Fibroblast of lung (primary cell): ENCODE measurements at regions not wholly inside any gene's neighbourhood (a gene's known extent, or its start where the extent isn't known, plus 50 kb on each side); places are given as distances from the start of the nearest gene placed in this dataset.

Source experiments
- DNase-seq, 2 donors: peaks; one replicate each; pipeline versions ENCODE4 v3.0.0 to v3.0.0-alpha.2; 2010; ENCODE audit warnings: low read depth in 2 of 2
- H2AFZ ChIP-seq: 2 replicates; pipeline ENCODE4 v1.5.1; 2012; ENCODE audit warnings: low read length, control low read depth, inconsistent platforms
- H3K27ac ChIP-seq: 2 replicates; pipeline ENCODE4 v1.5.1; 2011; ENCODE audit warnings: low read length, control low read depth; ENCODE audit not compliant: insufficient read depth
- H3K27me3 ChIP-seq: 2 replicates; pipeline ENCODE4 v1.5.1; 2011; ENCODE audit warnings: mild to moderate bottlenecking, low read length; ENCODE audit not compliant: control insufficient read depth, insufficient read depth
- H3K36me3 ChIP-seq: 2 replicates; pipeline ENCODE4 v1.5.1; 2011; ENCODE audit warnings: low read length; ENCODE audit not compliant: control insufficient read depth, insufficient read depth
- H3K4me1 ChIP-seq: 2 replicates; pipeline ENCODE4 v1.5.1; 2011; ENCODE audit warnings: low read length; ENCODE audit not compliant: control insufficient read depth, insufficient read depth; ENCODE audit errors: extremely low read depth
- H3K4me2 ChIP-seq: 2 replicates; pipeline ENCODE4 v1.5.1; 2011; ENCODE audit warnings: low read length, control low read depth; ENCODE audit not compliant: insufficient read depth; ENCODE audit errors: extremely low read depth
- H3K4me3 ChIP-seq, 4 experiments: fragments of 200-600 bp in 1 of 4; sonication (generic) in 1 of 4; replicated peaks in 1 of 4; 2 replicates each; pipeline ENCODE4 v1.5.1; 2011 to 2016; ENCODE audit warnings: low read length in 4 of 4, low read depth in 3 of 4, mild to moderate bottlenecking in 3 of 4, control low read depth in 2 of 4, inconsistent platforms in 1 of 4, mixed read lengths in 1 of 4; ENCODE audit not compliant: insufficient read depth in 1 of 4; ENCODE audit errors: control extremely low read depth in 1 of 4
- H3K79me2 ChIP-seq: 2 replicates; pipeline ENCODE4 v1.5.1; 2012; ENCODE audit warnings: mild to moderate bottlenecking, low read length, inconsistent platforms; ENCODE audit not compliant: control insufficient read depth, insufficient read depth
- H3K9ac ChIP-seq: 2 replicates; pipeline ENCODE4 v1.5.1; 2011; ENCODE audit warnings: mild to moderate bottlenecking, low read length, control low read depth; ENCODE audit not compliant: insufficient read depth
- H3K9me3 ChIP-seq: 2 replicates; pipeline ENCODE4 v1.5.1; 2012; ENCODE audit warnings: low read depth, low read length; ENCODE audit not compliant: control insufficient read depth, insufficient read depth
- H4K20me1 ChIP-seq: 2 replicates; pipeline ENCODE4 v1.5.1; 2011; ENCODE audit warnings: low read length; ENCODE audit not compliant: control insufficient read depth, insufficient read depth; ENCODE audit errors: extremely low read depth
- EZH2 ChIP-seq: IDR thresholded peaks from 2 replicates; pipeline ENCODE4 v1.5.1; 2012; ENCODE audit warnings: low read length, control low read depth, mild to moderate bottlenecking; ENCODE audit errors: missing control alignments
- TF ChIP-seq, protein P1 (sequence below), 2 donors: IDR thresholded peaks in 1 of 2; conservative IDR thresholded peaks in 1 of 2; 1 replicate in 1 of 2; 2 replicates in 1 of 2; pipeline ENCODE4 v1.5.1; 2011 to 2012; ENCODE audit warnings: low read length in 2 of 2, control low read depth in 1 of 2, inconsistent platforms in 1 of 2, low read depth in 1 of 2, mild to moderate bottlenecking in 1 of 2

- no peaks in the 10 kb centered on the region for H3K27me3 ChIP-seq
- TF ChIP-seq EZH2: no peak
- TF ChIP-seq, protein P1, sequence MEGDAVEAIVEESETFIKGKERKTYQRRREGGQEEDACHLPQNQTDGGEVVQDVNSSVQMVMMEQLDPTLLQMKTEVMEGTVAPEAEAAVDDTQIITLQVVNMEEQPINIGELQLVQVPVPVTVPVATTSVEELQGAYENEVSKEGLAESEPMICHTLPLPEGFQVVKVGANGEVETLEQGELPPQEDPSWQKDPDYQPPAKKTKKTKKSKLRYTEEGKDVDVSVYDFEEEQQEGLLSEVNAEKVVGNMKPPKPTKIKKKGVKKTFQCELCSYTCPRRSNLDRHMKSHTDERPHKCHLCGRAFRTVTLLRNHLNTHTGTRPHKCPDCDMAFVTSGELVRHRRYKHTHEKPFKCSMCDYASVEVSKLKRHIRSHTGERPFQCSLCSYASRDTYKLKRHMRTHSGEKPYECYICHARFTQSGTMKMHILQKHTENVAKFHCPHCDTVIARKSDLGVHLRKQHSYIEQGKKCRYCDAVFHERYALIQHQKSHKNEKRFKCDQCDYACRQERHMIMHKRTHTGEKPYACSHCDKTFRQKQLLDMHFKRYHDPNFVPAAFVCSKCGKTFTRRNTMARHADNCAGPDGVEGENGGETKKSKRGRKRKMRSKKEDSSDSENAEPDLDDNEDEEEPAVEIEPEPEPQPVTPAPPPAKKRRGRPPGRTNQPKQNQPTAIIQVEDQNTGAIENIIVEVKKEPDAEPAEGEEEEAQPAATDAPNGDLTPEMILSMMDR (conservative IDR thresholded peaks at IDR 0.05 in 1 of 2, IDR thresholded peaks at IDR 0.05 in 1 of 2; ENCODE audit: low read depth in 1 of 2, low read length in 2 of 2): no peak
- H3K36me3 ChIP-seq: no peaks in the 10 kb centered on the region
- H4K20me1 ChIP-seq: no peaks in the 10 kb centered on the region
- H3K4me3 ChIP-seq: no peak overlapping the region
- no peak overlapping the region for H2AFZ ChIP-seq
- DNase-seq: no peak
- H3K9me3 ChIP-seq: no peaks in the 10 kb centered on the region
- no peak overlapping the region for H3K9ac ChIP-seq
- H3K4me2 ChIP-seq: no peak overlapping the region
- H3K79me2 ChIP-seq: no peaks in the 10 kb centered on the region
- H3K27ac ChIP-seq: no peak overlapping the region
- H3K4me1 ChIP-seq: no peaks in the 10 kb centered on the region
Measured at GRCh38 chr6:4719491-4719890, 56.7 kb upstream of the CDYL start.

- Histone ChIP-seq H3K9me3 (no peaks in the 10 kb centered on the region), H3K36me3 (no peaks in the 10 kb centered on the region), H3K4me3 (no peak overlapping the region), H3K27me3 (no peaks in the 10 kb centered on the region), H4K20me1 (no peaks in the 10 kb centered on the region), H3K9ac (no peak overlapping the region), H3K4me2 (no peak overlapping the region), H3K79me2 (no peaks in the 10 kb centered on the region), H2AFZ (no peak overlapping the region), H3K27ac (no peak overlapping the region), H3K4me1 (no peaks in the 10 kb centered on the region)
- TF ChIP-seq, protein P1 (conservative IDR thresholded peaks at IDR 0.05 in 1 of 2, IDR thresholded peaks at IDR 0.05 in 1 of 2; ENCODE audit: low read depth in 1 of 2, low read length in 2 of 2): no peak
- TF ChIP-seq EZH2: no peak
- DNase-seq: no peak
Measured at GRCh38 chr6:4717856-4718255, 58.3 kb upstream of the CDYL start.

GRCh38 chr6:4717124-4717523, 59.1 kb upstream of the CDYL start:
- DNase-seq: no peak
- no peaks in the 10 kb centered on the region for H3K79me2 ChIP-seq

More at GRCh38 chr6:4717124-4717523, 59.1 kb upstream of the CDYL start:
- Histone ChIP-seq H3K4me2 (no peak overlapping the region), H3K27me3 (no peaks in the 10 kb centered on the region), H3K9me3 (no peaks in the 10 kb centered on the region), H2AFZ (no peak overlapping the region), H3K9ac (no peak overlapping the region), H3K4me3 (no peak overlapping the region), H3K4me1 (no peaks in the 10 kb centered on the region), H4K20me1 (no peaks in the 10 kb centered on the region), H3K36me3 (no peaks in the 10 kb centered on the region), H3K27ac (no peak overlapping the region)
- TF ChIP-seq EZH2: no peak
- TF ChIP-seq, protein P1 (conservative IDR thresholded peaks at IDR 0.05 in 1 of 2, IDR thresholded peaks at IDR 0.05 in 1 of 2; ENCODE audit: low read depth in 1 of 2, low read length in 2 of 2): no peak
